Keratinocyte (primary cell): ENCODE measurements at regions not wholly inside any gene's neighbourhood (a gene's known extent, or its start where the extent isn't known, plus 50 kb on each side); places are given as distances from the start of the nearest gene placed in this dataset.

Experiments used
- DNase-seq: peaks from one replicate; pipeline ENCODE4 v3.0.0-alpha.2; 2011; ENCODE audit warnings: low read depth, missing footprints, low spot score
- FAIRE-seq: peaks from 2 replicates; lab custom pipeline; 2011; peaks lifted over from hg19 to GRCh38; lab: Jason Lieb, UNC
- H2AFZ ChIP-seq: 2 replicates; pipeline ENCODE4 v1.6.0; 2012; ENCODE audit warnings: low read length, control low read depth, inconsistent platforms; ENCODE audit not compliant: control insufficient read depth
- H3K27ac ChIP-seq: 2 replicates; pipeline ENCODE4 v1.5.1; 2011; ENCODE audit warnings: low read length; ENCODE audit not compliant: control insufficient read depth, insufficient read depth
- H3K27me3 ChIP-seq: 3 replicates; pipeline ENCODE4 v1.6.0; 2011; ENCODE audit warnings: low read length; ENCODE audit not compliant: control insufficient read depth, insufficient read depth; ENCODE audit errors: extremely low read depth
- H3K36me3 ChIP-seq, 2 experiments: 2 replicates in 1 of 2; 3 replicates in 1 of 2; pipeline ENCODE4 v1.5.1; 2011; ENCODE audit warnings: low read length in 2 of 2, mild to moderate bottlenecking in 1 of 2; ENCODE audit not compliant: control insufficient read depth in 2 of 2, insufficient read depth in 2 of 2; ENCODE audit errors: extremely low read depth in 1 of 2
- H3K4me1 ChIP-seq: 3 replicates; pipeline ENCODE4 v1.5.1; 2011; ENCODE audit warnings: low read length; ENCODE audit not compliant: control insufficient read depth, insufficient read depth; ENCODE audit errors: extremely low read depth
- H3K4me2 ChIP-seq: 3 replicates; pipeline ENCODE4 v1.6.0; 2011; ENCODE audit warnings: low read depth, low read length; ENCODE audit not compliant: control insufficient read depth, insufficient read depth; ENCODE audit errors: extremely low read depth
- H3K4me3 ChIP-seq, 3 experiments: fragments of 200-600 bp in 1 of 3; sonication (generic) in 1 of 3; 2 replicates in 2 of 3; 3 replicates in 1 of 3; pipeline ENCODE4 v1.5.1; 2011 to 2016; ENCODE audit warnings: low read length in 3 of 3, mild to moderate bottlenecking in 3 of 3, control low read depth in 2 of 3, inconsistent platforms in 1 of 3, low read depth in 1 of 3, mixed read lengths in 1 of 3, mixed run types in 1 of 3, moderate library complexity in 1 of 3; ENCODE audit not compliant: control insufficient read depth in 2 of 3, insufficient read depth in 2 of 3; ENCODE audit errors: extremely low read depth in 1 of 3
- H3K79me2 ChIP-seq: 2 replicates; pipeline ENCODE4 v1.6.0; 2012; ENCODE audit warnings: low read length; ENCODE audit not compliant: control insufficient read depth, insufficient read depth
- H3K9ac ChIP-seq: 3 replicates; pipeline ENCODE4 v1.6.0; 2011; ENCODE audit warnings: low read length; ENCODE audit not compliant: control insufficient read depth, insufficient read depth; ENCODE audit errors: extremely low read depth
- H3K9me1 ChIP-seq: 3 replicates; pipeline ENCODE4 v1.6.0; 2011; ENCODE audit warnings: low read length; ENCODE audit not compliant: control insufficient read depth, insufficient read depth; ENCODE audit errors: extremely low read depth
- H3K9me3 ChIP-seq: 2 replicates; pipeline ENCODE4 v1.5.1; 2012; ENCODE audit warnings: low read depth, low read length; ENCODE audit not compliant: control insufficient read depth
- H4K20me1 ChIP-seq: 3 replicates; pipeline ENCODE4 v1.6.0; 2011; ENCODE audit warnings: low read length; ENCODE audit not compliant: control insufficient read depth, insufficient read depth; ENCODE audit errors: extremely low read depth
- CTCF ChIP-seq, 3 experiments: IDR thresholded peaks in 1 of 3; conservative IDR thresholded peaks in 1 of 3; optimal IDR thresholded peaks in 1 of 3; 2 replicates in 2 of 3; 3 replicates in 1 of 3; pipeline versions ENCODE3 to v1.5.1; 2011; ENCODE audit warnings: low read length in 3 of 3, mild to moderate bottlenecking in 3 of 3, moderate library complexity in 2 of 3, control low read depth in 1 of 3, inconsistent platforms in 1 of 3; ENCODE audit not compliant: insufficient read depth in 2 of 3; ENCODE audit errors: extremely low read depth in 1 of 3
- EZH2 ChIP-seq: IDR thresholded peaks from one replicate; pipeline ENCODE4 v1.6.1; 2012; ENCODE audit warnings: inconsistent platforms, mild to moderate bottlenecking, low read length, moderate library complexity
- dilution Hi-C: fragments of 300-500 bp; cut with MboI; formaldehyde crosslinking; loops from one replicate; pipeline ENCODE4 v1.7.0; 2020; ENCODE audit warnings: low sequenced_read_pairs; ENCODE audit not compliant: extremely low pct_ligation_motif_present

GRCh38 chr7:128178611-128179010, 62.5 kb upstream of the LEP start:
- no peaks in the 10 kb centered on the region for H3K4me1 ChIP-seq
- H3K9me3 ChIP-seq, result no peaks in the 10 kb centered on the region
- TF ChIP-seq CTCF (optimal IDR thresholded peaks at IDR 0.05 in 1 of 3, IDR thresholded peaks at IDR 0.05 in 1 of 3, conservative IDR thresholded peaks at IDR 0.05 in 1 of 3; ENCODE audit: extremely low read depth in 1 of 3, insufficient read depth in 2 of 3, low read length in 3 of 3) (no peak), EZH2 (no peak)
- H3K9me1 ChIP-seq, result no peaks in the 10 kb centered on the region
- no peak overlapping the region for H3K4me2 ChIP-seq
- no peaks in the 10 kb centered on the region for H3K79me2 ChIP-seq
- DNase-seq (no peak), FAIRE-seq (no peak)
- H3K4me3 ChIP-seq, result no peak overlapping the region
- dilution Hi-C loops, result no loop called here
- H3K9ac ChIP-seq, result no peak overlapping the region
- no peak overlapping the region for H3K27ac ChIP-seq
- no peak overlapping the region for H2AFZ ChIP-seq
- no peaks in the 10 kb centered on the region for H4K20me1 ChIP-seq
- H3K27me3 ChIP-seq, result peaks cover 33% of the 10 kb centered on the region
- no peaks in the 10 kb centered on the region for H3K36me3 ChIP-seq

GRCh38 chr7:128188396-128189230, 52.5 kb upstream of the LEP start:
- Histone ChIP-seq H3K9me1 (no peaks in the 10 kb centered on the region), H3K4me3 (no peak overlapping the region), H3K4me1 (no peaks in the 10 kb centered on the region), H3K27me3 (peaks cover 42% of the 10 kb centered on the region), H3K79me2 (no peaks in the 10 kb centered on the region), H3K9ac (no peak overlapping the region), H3K36me3 (no peaks in the 10 kb centered on the region), H4K20me1 (no peaks in the 10 kb centered on the region), H2AFZ (no peak overlapping the region), H3K9me3 (no peaks in the 10 kb centered on the region), H3K27ac (no peak overlapping the region), H3K4me2 (no peak overlapping the region)
- TF ChIP-seq CTCF (optimal IDR thresholded peaks at IDR 0.05 in 1 of 3, IDR thresholded peaks at IDR 0.05 in 1 of 3, conservative IDR thresholded peaks at IDR 0.05 in 1 of 3; ENCODE audit: extremely low read depth in 1 of 3, insufficient read depth in 2 of 3, low read length in 3 of 3) (no peak), EZH2 (no peak)
- DNase-seq (no peak), FAIRE-seq (no peak)
- dilution Hi-C loops, result no loop called here
